NB4 (cell line): ENCODE measurements at regions not wholly inside any gene's neighbourhood (a gene's known extent, or its start where the extent isn't known, plus 50 kb on each side); places are given as distances from the start of the nearest gene placed in this dataset.
A peak's percentile ranks its signal among the peaks of the same experiment; 100 is the strongest.

Experiments used
- DNase-seq: peaks from one replicate; pipeline ENCODE4 v3.0.0; 2010; ENCODE audit warnings: low read depth
- H3K4me3 ChIP-seq: one replicate; pipeline ENCODE4 v1.5.1; 2011; ENCODE audit warnings: mild to moderate bottlenecking, low read depth, low read length, moderate library complexity
- MYC ChIP-seq: IDR thresholded peaks from 2 replicates; pipeline ENCODE4 v1.6.1; 2011; ENCODE audit warnings: low read depth, low read length
- POLR2A ChIP-seq: IDR thresholded peaks from 2 replicates; pipeline ENCODE4 v1.6.1; 2011; ENCODE audit warnings: mild to moderate bottlenecking; ENCODE audit not compliant: insufficient read length; ENCODE audit errors: extremely low read depth
- TF ChIP-seq, protein P1 (sequence below): IDR thresholded peaks from one replicate; pipeline ENCODE4 v1.5.1; 2012; ENCODE audit warnings: low read depth, low read length
- TF ChIP-seq, protein P2 (sequence below): IDR thresholded peaks from 2 replicates; pipeline ENCODE4 v1.6.1; 2011; ENCODE audit warnings: low read depth, low read length

GRCh38 chr4:167290678-167291077 lies 56.4 kb upstream of the SPOCK3 start:
- peak; percentile 2 for DNase-seq
- no peak for TF ChIP-seq POLR2A
- TF ChIP-seq MYC, result no peak
- TF ChIP-seq, protein P1, sequence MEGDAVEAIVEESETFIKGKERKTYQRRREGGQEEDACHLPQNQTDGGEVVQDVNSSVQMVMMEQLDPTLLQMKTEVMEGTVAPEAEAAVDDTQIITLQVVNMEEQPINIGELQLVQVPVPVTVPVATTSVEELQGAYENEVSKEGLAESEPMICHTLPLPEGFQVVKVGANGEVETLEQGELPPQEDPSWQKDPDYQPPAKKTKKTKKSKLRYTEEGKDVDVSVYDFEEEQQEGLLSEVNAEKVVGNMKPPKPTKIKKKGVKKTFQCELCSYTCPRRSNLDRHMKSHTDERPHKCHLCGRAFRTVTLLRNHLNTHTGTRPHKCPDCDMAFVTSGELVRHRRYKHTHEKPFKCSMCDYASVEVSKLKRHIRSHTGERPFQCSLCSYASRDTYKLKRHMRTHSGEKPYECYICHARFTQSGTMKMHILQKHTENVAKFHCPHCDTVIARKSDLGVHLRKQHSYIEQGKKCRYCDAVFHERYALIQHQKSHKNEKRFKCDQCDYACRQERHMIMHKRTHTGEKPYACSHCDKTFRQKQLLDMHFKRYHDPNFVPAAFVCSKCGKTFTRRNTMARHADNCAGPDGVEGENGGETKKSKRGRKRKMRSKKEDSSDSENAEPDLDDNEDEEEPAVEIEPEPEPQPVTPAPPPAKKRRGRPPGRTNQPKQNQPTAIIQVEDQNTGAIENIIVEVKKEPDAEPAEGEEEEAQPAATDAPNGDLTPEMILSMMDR, result no peak
- TF ChIP-seq, protein P2, sequence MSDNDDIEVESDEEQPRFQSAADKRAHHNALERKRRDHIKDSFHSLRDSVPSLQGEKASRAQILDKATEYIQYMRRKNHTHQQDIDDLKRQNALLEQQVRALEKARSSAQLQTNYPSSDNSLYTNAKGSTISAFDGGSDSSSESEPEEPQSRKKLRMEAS, result no peak
- H3K4me3 ChIP-seq, result no peak overlapping the region

DNA sequence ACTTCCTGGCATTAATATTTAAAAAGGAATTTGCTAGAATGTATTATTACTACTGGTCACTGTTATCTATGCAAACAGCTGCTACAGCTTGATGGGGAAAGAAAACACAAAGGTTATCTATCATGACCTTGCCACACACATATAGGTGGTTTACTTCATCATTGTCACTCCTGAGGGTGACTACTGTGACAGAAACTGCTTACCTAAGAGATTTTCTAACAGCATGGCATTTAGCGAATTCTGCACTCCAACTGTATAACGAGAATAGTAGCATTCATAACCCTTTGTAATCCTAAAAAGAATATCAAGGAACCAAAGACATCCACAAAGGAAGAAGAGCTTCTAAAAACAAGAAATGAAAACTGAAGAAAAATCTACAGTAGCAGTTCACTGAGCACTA lies 74.6 kb upstream of the SPOCK3 start:
- no peak overlapping the region for H3K4me3 ChIP-seq
- DNase-seq, result no peak
- TF ChIP-seq, protein P1, result no peak
- TF ChIP-seq MYC, result no peak
- TF ChIP-seq, protein P2, result no peak
- TF ChIP-seq POLR2A, result no peak

- DNase-seq, result no peak
Measured at GRCh38 chr4:167321299-167321698, 87.0 kb upstream of the SPOCK3 start.

DNA sequence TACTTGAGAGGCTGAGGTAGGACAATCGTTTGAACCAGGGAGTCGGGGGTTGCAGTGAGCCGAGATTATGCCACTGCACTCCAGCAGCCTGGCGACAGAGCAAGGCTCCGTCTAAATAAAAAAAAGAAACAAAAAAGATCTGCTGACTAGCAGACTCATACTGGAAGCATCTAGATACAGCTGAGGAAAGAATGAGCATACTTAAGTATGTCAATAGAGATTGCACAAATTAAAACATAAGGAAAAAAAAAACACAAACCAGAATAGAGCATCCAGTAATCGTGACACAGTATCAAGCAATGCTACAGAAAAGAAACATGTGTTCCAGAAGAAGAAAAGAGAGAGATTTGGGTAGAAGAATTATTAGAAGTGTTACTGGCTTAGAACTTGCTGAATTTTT lies 105.5 kb upstream of the SPOCK3 start:
- TF ChIP-seq MYC, result no peak
- TF ChIP-seq, protein P1, result no peak
- TF ChIP-seq, protein P2, result no peak
- no peak for TF ChIP-seq POLR2A
- no peak for DNase-seq
- H3K4me3 ChIP-seq, result no peak overlapping the region

More at GRCh38 chr4:167321299-167321698, 87.0 kb upstream of the SPOCK3 start:
- TF ChIP-seq, protein P1, result no peak
- TF ChIP-seq, protein P2, result no peak
- TF ChIP-seq MYC (no peak), POLR2A (no peak)
- H3K4me3 ChIP-seq, result no peak overlapping the region

- no peak overlapping the region for H3K4me3 ChIP-seq
- TF ChIP-seq MYC (no peak), POLR2A (no peak)
- TF ChIP-seq, protein P2, result no peak
- TF ChIP-seq, protein P1, result no peak
- no peak for DNase-seq
Measured at GRCh38 chr4:167359711-167360110, 125.4 kb upstream of the SPOCK3 start.
